Mesenchymal stem cell (in vitro differentiated cells and primary cell): ENCODE measurements at regions not wholly inside any gene's neighbourhood (a gene's known extent, or its start where the extent isn't known, plus 50 kb on each side); places are given as distances from the start of the nearest gene placed in this dataset.

Experiments used
- DNase-seq: peaks from one replicate; pipeline ENCODE4 v3.0.0-alpha.2; 2013
- H2AFZ ChIP-seq: one replicate; pipeline ENCODE4 v1.6.1; 2013; ENCODE audit warnings: low read depth, mild to moderate bottlenecking, control low read depth, inconsistent platforms, low read length, moderate library complexity
- H2AK5ac ChIP-seq: 2 replicates; pipeline ENCODE4 v1.6.1; 2013; ENCODE audit warnings: low read length, moderate library complexity, mild to moderate bottlenecking, inconsistent platforms; ENCODE audit not compliant: severe bottlenecking
- H2BK120ac ChIP-seq: one replicate; pipeline ENCODE4 v1.6.1; 2013; ENCODE audit warnings: low read depth, mild to moderate bottlenecking, inconsistent platforms, low read length, moderate library complexity
- H2BK12ac ChIP-seq, 2 experiments: one replicate each; pipeline ENCODE4 v1.6.1; 2013; ENCODE audit warnings: inconsistent platforms in 2 of 2, low read length in 2 of 2, mild to moderate bottlenecking in 2 of 2, moderate library complexity in 2 of 2, control low read depth in 1 of 2
- H2BK15ac ChIP-seq: one replicate; pipeline ENCODE4 v1.6.1; 2013; ENCODE audit warnings: mild to moderate bottlenecking, low read depth, inconsistent platforms; ENCODE audit not compliant: poor library complexity, severe bottlenecking
- H2BK5ac ChIP-seq: 2 replicates; pipeline ENCODE4 v1.6.1; 2013; ENCODE audit warnings: low read depth, mild to moderate bottlenecking, low read length, control low read depth, inconsistent platforms; ENCODE audit not compliant: poor library complexity, severe bottlenecking
- H3K14ac ChIP-seq, 2 experiments: one replicate each; pipeline ENCODE4 v1.6.1; 2013; ENCODE audit warnings: inconsistent platforms in 2 of 2, low read length in 2 of 2, control low read depth in 1 of 2, mild to moderate bottlenecking in 1 of 2, moderate library complexity in 1 of 2
- H3K18ac ChIP-seq, 2 experiments: one replicate each; pipeline ENCODE4 v1.6.1; 2013; ENCODE audit warnings: inconsistent platforms in 2 of 2, low read length in 2 of 2, control low read depth in 1 of 2, low read depth in 1 of 2, mild to moderate bottlenecking in 1 of 2
- H3K23ac ChIP-seq, 2 experiments: one replicate each; pipeline ENCODE4 v1.6.1; 2013; ENCODE audit warnings: inconsistent platforms in 2 of 2, low read length in 2 of 2, mild to moderate bottlenecking in 2 of 2, moderate library complexity in 2 of 2, control low read depth in 1 of 2
- H3K27ac ChIP-seq: 2 replicates; pipeline ENCODE4 v1.5.1; 2013; ENCODE audit warnings: mild to moderate bottlenecking, moderate library complexity, low read length, control low read depth, inconsistent platforms; ENCODE audit not compliant: poor library complexity, severe bottlenecking
- H3K27me3 ChIP-seq, 2 experiments: 2 replicates each; pipeline versions ENCODE4 v1.6.1 to v1.7.0; 2013; ENCODE audit warnings: low read length in 2 of 2, mild to moderate bottlenecking in 2 of 2, moderate library complexity in 2 of 2, control low read depth in 1 of 2, inconsistent platforms in 1 of 2; ENCODE audit not compliant: control insufficient read depth in 1 of 2, insufficient read depth in 1 of 2
- H3K36me3 ChIP-seq, 2 experiments: 2 replicates each; pipeline versions ENCODE4 v1.6.1 to v1.7.0; 2013; ENCODE audit warnings: low read length in 2 of 2, control low read depth in 1 of 2, inconsistent platforms in 1 of 2, low read depth in 1 of 2, mild to moderate bottlenecking in 1 of 2; ENCODE audit not compliant: insufficient read depth in 2 of 2, control insufficient read depth in 1 of 2
- H3K4ac ChIP-seq, 2 experiments: one replicate each; pipeline ENCODE4 v1.6.1; 2013; ENCODE audit warnings: inconsistent platforms in 2 of 2, low read length in 2 of 2, mild to moderate bottlenecking in 2 of 2, moderate library complexity in 2 of 2, control low read depth in 1 of 2, low read depth in 1 of 2
- H3K4me1 ChIP-seq: 2 replicates; pipeline ENCODE4 v1.6.1; 2013; ENCODE audit warnings: low read depth, low read length, control low read depth; ENCODE audit not compliant: control insufficient read depth, insufficient read depth
- H3K4me2 ChIP-seq: 2 replicates; pipeline ENCODE4 v1.6.1; 2013; ENCODE audit warnings: low read length, mild to moderate bottlenecking, inconsistent platforms; ENCODE audit not compliant: poor library complexity, severe bottlenecking
- H3K4me3 ChIP-seq, 2 experiments: 2 replicates each; pipeline versions ENCODE4 v1.5.1 to v1.7.0; 2013; ENCODE audit warnings: low read length in 2 of 2, mild to moderate bottlenecking in 2 of 2, control low read depth in 1 of 2, low read depth in 1 of 2; ENCODE audit not compliant: insufficient read depth in 1 of 2
- H3K79me1 ChIP-seq: replicated peaks from 2 replicates; pipeline ENCODE4 v1.6.1; 2013; ENCODE audit warnings: mild to moderate bottlenecking, control low read depth, low read length, inconsistent platforms; ENCODE audit not compliant: poor library complexity, severe bottlenecking
- H3K9ac ChIP-seq: 2 replicates; pipeline ENCODE4 v1.7.0; 2013; ENCODE audit warnings: mild to moderate bottlenecking, low read length, moderate library complexity
- H3K9me3 ChIP-seq: 2 replicates; pipeline ENCODE4 v1.7.0; 2013; ENCODE audit warnings: mild to moderate bottlenecking, low read length; ENCODE audit not compliant: control insufficient read depth
- H4K8ac ChIP-seq: one replicate; pipeline ENCODE4 v1.6.1; 2013; ENCODE audit warnings: inconsistent platforms, mild to moderate bottlenecking, low read length, moderate library complexity
- H4K91ac ChIP-seq: one replicate; pipeline ENCODE4 v1.6.1; 2013; ENCODE audit warnings: mild to moderate bottlenecking, low read length, inconsistent platforms
- WGBS: methylation state at CpG from one replicate; pipeline ENCODE4 v1.1.7; 2013; ENCODE audit warnings: mixed read lengths; 5-methylcytosine and 5-hydroxymethylcytosine counted together

DNA sequence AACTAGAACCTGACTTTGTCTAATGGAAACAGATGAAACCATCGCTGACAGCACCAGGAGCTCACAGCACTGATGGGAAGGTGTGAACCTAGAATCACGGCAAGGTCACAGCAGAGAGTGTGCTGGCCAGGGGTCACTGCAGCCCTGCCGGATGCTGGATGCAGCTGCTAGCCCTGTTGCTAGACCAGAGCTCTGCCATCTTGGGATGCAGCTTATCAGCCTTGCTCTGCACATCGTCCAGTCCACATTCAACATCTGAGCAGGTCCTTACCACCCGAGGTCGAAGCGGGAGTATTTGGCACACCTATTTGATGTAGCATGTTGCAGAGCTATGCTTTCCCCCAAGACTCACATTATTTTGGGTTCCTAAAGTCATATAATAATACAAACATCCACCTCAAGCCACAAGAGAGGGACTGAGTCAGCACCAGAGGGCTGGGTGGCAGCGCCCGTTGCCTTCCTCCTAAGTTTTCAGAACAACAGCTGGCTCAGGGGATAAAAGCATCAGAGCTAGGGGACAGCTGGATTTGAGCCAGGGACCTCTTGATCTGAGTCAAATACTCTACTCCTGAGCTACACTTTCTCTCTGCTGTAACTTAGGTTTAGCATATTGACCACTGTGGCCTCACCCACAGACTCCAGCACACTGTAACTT, 135.3 kb downstream of the ZNF467 start:
- 87% methylated on average over 9 of the region's 9 CpGs for WGBS
- Histone ChIP-seq H2AK5ac (no peak overlapping the region), H3K4me2 (no peak overlapping the region), H3K18ac (no peak overlapping the region), H2BK15ac (no peak overlapping the region), H4K8ac (no peak overlapping the region), H2BK5ac (no peak overlapping the region), H4K91ac (no peak overlapping the region), H3K27me3 (peaks cover 39 to 64% of the 10 kb centered on the region in 2 experiments), H2BK120ac (no peak overlapping the region), H3K9me3 (no peaks in the 10 kb centered on the region), H3K4me3 (no peak overlapping the region), H3K4me1 (no peaks in the 10 kb centered on the region), H3K14ac (no peak overlapping the region), H3K36me3 (no peaks in the 10 kb centered on the region), H3K9ac (no peak overlapping the region), H3K23ac (no peak overlapping the region), H2BK12ac (no peak overlapping the region), H3K27ac (no peak overlapping the region), H2AFZ (no peak overlapping the region), H3K79me1 (no peaks in the 10 kb centered on the region), H3K4ac (no peak overlapping the region)
- no peak for DNase-seq

DNA sequence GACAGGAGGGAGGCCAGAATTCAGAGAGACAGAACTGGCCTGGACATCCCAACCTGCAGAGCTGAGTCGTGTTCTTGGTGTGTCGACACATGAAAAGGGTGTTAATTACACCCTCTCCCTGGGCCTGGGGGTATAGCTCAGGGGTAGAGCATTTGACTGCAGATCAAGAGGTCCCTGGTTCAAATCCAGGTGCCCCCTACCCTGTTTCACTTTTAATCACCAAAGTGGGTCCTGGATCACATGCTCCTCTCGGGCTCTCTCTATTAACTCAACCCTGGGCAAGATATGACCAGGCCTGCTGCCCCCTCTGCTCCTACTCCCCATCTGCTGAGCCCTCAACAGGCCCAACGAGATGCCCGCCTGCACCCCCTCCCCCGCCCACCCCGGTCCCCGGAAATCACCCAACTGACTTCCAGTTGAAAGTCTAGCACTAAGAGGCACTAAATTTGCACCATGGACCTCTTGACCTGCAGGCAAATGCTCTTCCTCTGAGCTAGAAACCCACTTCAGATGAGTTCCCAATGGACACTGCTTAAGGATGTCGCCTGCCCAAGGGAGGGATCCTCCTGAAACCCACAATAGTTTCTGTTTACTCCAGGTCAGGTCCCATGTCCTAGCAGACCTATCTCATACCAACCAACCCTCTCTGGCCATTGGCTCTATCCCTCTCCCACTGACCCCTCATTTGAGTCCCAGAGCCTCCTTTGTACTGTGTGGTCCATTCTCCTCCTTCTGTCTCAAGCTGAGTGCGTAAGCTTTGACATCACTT, 137.6 kb downstream of the ZNF467 start:
- DNase-seq, result no peak
- no peak overlapping the region for H3K14ac ChIP-seq
- no peak overlapping the region for H3K18ac ChIP-seq
- 26% methylated on average over 10 of the region's 10 CpGs for WGBS
- H3K79me1 ChIP-seq, result no peaks in the 10 kb centered on the region
- no peak overlapping the region for H2BK5ac ChIP-seq
- no peak overlapping the region for H2BK120ac ChIP-seq
- no peaks in the 10 kb centered on the region for H3K9me3 ChIP-seq
- peaks cover 54 to 82% of the 10 kb centered on the region in 2 experiments for H3K27me3 ChIP-seq
- H3K36me3 ChIP-seq, result no peaks in the 10 kb centered on the region
- no peak overlapping the region for H2BK12ac ChIP-seq
- H2AK5ac ChIP-seq, result no peak overlapping the region
- no peak overlapping the region for H2AFZ ChIP-seq
- H3K23ac ChIP-seq, result no peak overlapping the region
- H3K27ac ChIP-seq, result no peak overlapping the region
- H4K8ac ChIP-seq, result no peak overlapping the region
- no peak overlapping the region for H3K4ac ChIP-seq
- no peak overlapping the region for H4K91ac ChIP-seq
- no peak overlapping the region for H3K4me3 ChIP-seq
- H3K4me1 ChIP-seq, result no peaks in the 10 kb centered on the region
- no peak overlapping the region for H3K9ac ChIP-seq
- H3K4me2 ChIP-seq, result no peak overlapping the region
- H2BK15ac ChIP-seq, result no peak overlapping the region

DNA sequence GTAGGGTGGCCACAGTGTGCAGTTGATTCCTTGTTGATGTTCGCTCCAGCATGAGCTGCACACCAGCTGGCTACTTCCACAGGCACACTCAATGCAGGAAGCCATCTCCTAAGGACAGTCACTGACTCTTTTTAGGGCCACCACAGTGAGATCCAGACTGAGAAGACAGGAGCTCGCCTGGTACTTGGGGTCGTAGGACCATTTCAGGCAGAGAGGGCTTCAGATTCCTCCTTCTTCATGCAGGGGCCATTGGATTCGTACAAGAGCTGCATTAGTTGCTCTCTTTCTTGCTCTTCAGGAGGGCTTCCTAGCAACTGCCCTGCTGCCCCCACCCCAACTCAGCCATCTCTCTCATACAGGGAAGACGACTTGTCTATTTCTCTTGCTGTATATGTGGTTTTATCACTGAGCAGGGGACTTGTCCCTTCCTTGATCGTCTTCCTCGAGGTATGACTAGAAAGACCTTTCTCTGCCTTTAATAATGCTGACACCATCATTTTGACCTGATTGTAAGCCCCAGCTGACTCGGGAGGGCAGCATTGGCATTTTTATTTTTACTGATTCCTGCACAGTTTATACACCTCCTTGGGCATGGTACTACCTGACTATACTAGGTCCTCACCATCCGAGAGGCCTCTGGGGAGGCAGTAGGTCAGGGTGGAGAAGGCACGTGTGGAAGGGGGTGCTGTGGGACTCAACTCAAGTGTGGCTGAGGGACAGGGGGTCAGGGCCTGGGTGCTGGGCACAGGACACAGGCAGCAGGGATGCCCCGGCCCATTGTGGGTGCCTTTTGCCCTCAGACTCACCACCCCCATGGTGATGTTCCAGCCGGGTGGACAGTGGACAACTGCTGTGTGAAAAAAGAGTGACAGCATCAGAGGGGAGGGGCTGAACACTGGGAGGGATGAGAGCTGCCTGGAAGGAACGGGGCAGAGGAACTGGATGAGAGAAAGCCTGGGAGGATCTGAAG, 136.7 kb upstream of the ZNF746 start:
- Histone ChIP-seq H3K4ac (no peak overlapping the region), H2BK15ac (no peak overlapping the region), H2BK12ac (no peak overlapping the region), H3K4me1 (no peaks in the 10 kb centered on the region), H4K8ac (no peak overlapping the region), H4K91ac (no peak overlapping the region), H3K23ac (no peak overlapping the region), H3K4me2 (no peak overlapping the region), H2AK5ac (no peak overlapping the region), H2BK120ac (no peak overlapping the region), H3K18ac (no peak overlapping the region), H3K79me1 (no peaks in the 10 kb centered on the region), H3K9ac (no peak overlapping the region), H3K27me3 (peaks cover 64 to 87% of the 10 kb centered on the region in 2 experiments), H3K36me3 (no peaks in the 10 kb centered on the region), H3K14ac (no peak overlapping the region), H2AFZ (no peak overlapping the region), H3K27ac (no peak overlapping the region), H3K4me3 (no peak overlapping the region), H2BK5ac (no peak overlapping the region), H3K9me3 (no peaks in the 10 kb centered on the region)
- no peak for DNase-seq
- 77% methylated on average over 13 of the region's 13 CpGs for WGBS
